HG02642 (cell line): ENCODE measurements at regions not wholly inside any gene's neighbourhood (a gene's known extent, or its start where the extent isn't known, plus 50 kb on each side); places are given as distances from the start of the nearest gene placed in this dataset.
"Not testable (repeated sequence)": the region's sequence is repeated elsewhere in the genome, so short reads cannot be mapped to it uniquely, and the experiment has no call there.

ENCODE experiments used
- ATAC-seq: cut with Tn5 transposase; IDR thresholded peaks from one replicate; pipeline ENCODE4 v1.9.1; 2021; ENCODE audit warnings: mild to moderate bottlenecking; ENCODE audit not compliant: unreplicated experiment, poor library complexity

GRCh38 chr4:29867412-29867811 is 852.8 kb upstream of the PCDH7 start:
- no peak for ATAC-seq

- no peak for ATAC-seq
Measured at GRCh38 chr4:29900336-29900735, 819.8 kb upstream of the PCDH7 start.

DNA sequence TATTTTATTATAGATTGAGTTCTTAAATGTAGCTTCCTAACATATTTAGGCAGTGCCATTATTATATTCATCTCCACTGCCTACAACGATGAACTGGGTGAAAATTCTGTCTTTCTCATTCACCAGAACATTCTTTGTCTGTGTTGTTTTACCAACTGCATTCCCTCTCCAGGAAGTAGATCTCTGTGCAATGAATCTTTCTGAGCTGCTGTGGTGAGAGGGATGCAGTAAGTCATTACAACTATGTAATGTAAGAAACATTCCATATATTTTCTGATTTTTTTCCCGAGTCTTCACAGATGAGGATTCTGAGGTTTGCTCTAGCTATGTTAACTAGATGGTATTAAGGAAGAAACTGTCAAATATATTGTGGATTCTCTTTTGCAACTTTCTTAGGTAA is 811.9 kb upstream of the PCDH7 start:
- no peak for ATAC-seq

- no peak for ATAC-seq
Measured at GRCh38 chr4:29927895-29928294, 792.3 kb upstream of the PCDH7 start.

DNA sequence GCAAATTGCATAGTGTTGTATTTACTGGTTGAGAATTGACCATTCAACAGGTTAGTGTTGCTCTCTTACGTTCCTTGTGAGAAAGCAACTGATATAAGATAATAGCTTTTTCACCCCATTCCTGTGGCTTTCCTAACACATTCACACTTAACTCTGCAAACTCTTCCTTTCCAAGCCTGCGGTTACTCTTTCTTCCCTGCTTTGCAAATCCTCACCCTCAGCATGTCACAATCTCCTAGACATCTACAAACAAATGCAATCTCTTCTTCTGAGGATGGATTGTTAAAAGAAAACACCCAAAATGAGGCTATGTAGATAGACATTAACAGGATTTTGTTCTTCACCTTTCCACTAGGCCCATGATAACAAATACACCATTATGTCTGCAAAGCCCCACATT is 771.7 kb upstream of the PCDH7 start:
- ATAC-seq, result no peak

GRCh38 chr4:29948858-29949257 is 771.3 kb upstream of the PCDH7 start:
- ATAC-seq, result no peak

- ATAC-seq, result no peak
Measured at GRCh38 chr4:29966386-29966785, 753.8 kb upstream of the PCDH7 start.

GRCh38 chr4:29970626-29971025 is 749.5 kb upstream of the PCDH7 start:
- no peak for ATAC-seq

DNA sequence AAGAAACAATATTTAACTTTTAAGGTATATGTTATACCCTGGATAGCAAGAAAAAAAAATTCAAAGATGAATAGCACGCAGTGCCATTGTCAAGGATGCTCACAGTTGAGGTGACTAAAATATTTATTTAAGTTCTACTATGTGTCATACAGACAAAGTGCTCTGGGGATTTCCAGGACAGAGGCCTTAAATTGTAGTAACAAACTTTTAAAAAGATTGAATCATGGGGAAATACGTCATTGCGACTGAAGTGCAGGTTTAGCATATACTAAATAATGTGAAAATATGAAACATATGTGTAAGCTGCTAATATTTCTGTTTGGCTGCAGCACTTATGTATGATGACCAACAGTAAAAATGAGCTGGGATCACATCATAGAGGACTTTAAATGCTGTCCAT is 748.0 kb upstream of the PCDH7 start:
- ATAC-seq, result no peak

GRCh38 chr4:29983890-29984289 is 736.3 kb upstream of the PCDH7 start:
- ATAC-seq, result no peak

DNA sequence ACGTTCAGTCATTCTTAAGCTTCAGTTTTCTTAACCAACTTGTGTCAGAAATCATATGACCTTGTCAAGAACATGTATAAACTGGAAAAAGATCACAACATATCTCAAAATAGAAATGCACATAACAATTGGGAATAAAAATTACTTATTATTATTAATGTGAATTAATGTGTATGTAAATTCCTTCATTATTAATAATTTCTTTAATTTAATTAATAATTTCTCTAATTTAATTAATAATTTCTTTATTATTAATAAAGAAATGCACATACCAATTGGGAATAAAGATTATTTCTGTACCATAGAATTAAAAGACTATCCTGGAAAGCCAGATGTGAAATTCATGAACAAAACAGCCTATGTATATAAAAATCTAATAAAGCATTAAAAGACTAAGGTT is 718.5 kb upstream of the PCDH7 start:
- ATAC-seq, result no peak

- no peak for ATAC-seq
Measured at GRCh38 chr4:30002341-30002740, 717.8 kb upstream of the PCDH7 start.

GRCh38 chr4:30005995-30006394 is 714.2 kb upstream of the PCDH7 start:
- no peak for ATAC-seq

- no peak for ATAC-seq
Measured at GRCh38 chr4:30024526-30024925, 695.6 kb upstream of the PCDH7 start.

DNA sequence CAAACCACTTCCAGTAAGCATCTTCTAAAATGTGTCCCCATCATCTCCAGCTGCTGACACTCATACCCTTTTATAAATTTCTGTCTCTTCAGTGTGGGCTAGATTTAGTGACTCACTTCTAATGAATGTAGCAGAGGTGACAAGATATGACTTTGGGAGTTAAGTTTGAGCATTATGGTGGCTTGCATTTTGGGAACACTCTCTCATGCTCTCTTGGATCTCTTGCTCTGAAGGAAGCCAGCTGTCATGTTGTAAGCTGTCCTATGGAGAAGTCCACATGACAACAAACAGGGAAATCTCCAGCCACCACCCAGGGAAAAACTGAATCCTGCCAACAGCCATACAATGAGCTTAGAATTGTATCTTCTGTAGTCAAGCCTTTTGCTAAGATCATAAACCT is 691.3 kb upstream of the PCDH7 start:
- ATAC-seq, result no peak

DNA sequence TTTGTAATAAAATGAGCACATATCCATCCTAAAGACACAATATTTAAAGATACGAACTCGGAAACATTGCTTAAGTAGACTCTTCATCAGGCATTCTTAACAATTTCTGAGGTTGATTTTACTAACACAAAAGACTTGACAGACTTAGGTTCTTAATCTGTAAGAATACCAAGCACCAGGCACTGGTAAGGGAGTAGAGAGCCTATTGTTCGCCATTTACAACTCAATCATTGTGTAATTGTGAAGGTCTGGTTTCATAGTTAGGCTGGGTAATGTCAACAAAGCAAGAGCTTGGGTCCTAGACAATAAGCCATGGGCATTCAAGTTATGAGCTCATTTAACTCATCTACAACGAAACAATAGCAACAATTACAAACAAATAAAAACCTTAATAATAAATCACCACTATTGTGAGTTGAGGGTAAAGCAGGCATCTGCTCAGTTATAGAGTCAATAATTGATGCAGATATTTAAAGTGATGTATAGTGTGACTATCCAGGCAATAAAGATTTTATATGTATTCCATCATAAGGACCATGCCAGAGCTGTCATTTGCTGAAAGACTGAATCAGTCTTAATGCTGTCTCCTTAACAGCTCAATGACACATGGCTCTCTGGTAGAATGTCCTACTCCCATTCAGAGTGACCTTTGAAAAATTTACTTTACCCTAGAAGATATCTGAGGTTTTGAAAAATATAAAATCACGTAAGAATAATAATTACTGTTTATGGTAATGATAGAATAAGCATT is 664.0 kb upstream of the PCDH7 start:
- no peak for ATAC-seq

DNA sequence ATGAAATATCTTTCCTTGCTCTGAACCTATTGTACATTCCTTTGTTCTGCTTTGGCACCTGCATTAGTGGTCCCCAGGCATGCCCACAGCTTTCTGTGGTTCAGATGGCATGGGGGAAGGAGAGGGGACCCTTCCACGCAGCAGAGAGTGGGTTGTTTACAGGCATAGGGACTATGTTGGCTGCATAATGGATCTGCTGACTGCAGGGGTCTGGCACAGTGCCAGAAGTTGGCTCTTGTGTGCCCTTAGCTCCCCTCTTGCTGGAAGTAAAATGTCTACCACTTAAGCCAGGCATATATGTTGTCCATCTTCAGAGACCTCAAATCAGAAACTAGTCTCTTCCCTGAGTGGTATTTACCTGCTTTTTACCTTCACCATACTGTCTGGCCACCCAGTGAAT is 651.9 kb upstream of the PCDH7 start:
- no peak for ATAC-seq

DNA sequence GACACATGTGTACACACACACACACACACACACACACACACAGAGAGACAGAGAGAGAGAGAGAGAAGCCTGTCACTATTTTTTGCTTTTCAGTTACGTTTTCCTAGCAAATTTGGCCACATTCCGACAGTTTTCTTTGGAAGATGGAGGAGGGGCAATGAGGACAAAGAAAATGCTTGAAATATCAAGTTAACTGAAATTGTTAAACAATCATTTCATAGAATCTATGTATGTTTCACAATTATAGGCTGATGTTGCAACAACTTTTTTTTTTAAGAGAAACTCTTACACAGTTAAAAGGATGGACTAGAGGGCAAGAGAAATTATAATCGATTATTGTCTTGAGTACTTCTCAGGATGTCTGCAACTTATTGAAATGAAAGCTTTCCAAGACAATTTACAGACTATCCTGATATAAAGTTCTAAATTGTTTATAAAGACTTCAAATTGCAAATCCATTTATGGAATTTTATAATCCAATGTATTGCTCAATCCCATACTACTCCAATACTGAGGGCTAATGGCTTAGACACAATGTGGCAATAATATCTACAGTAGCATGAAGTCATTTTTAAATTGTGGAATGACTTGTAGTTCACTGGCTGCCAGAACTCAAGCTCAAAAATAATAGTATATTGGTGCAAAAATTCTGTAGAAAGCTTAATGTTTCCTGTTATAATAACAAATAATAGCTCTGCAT is 647.0 kb upstream of the PCDH7 start:
- ATAC-seq, result no peak

DNA sequence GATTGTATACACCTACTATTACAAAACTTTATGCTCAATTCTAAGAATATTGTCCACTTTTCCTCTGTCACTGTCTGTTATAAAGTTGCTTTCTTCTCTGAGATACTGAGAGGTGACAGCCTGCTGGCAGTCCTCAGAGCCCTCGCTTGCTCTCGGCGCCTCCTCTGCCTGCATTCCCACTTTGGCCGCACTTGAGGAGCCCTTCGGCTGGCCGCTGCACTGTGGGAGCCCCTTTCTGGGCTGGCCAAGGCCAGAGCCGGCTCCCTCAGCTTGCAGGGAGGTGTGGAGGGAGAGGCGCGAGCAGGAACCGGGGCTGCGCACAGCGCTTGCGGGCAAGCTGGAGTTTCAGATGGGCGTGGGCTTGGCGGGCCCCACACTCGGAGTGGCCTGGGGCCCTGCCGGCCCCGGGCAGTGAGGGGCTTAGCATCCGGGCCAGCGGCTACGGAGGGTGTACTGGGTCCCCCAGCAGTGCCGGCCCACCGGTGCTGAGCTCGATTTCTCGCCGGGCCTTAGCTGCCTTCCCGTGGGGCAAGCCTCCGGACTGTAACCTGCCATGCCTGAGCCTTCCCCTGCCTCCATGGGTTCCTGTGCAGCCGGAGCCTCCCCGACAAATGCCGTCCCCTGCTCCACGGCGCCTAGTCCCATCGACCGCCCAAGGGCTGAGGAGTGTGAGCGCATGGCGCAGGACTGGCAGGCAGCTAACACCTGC is 627.6 kb upstream of the PCDH7 start:
- ATAC-seq, result not testable (repeated sequence)

DNA sequence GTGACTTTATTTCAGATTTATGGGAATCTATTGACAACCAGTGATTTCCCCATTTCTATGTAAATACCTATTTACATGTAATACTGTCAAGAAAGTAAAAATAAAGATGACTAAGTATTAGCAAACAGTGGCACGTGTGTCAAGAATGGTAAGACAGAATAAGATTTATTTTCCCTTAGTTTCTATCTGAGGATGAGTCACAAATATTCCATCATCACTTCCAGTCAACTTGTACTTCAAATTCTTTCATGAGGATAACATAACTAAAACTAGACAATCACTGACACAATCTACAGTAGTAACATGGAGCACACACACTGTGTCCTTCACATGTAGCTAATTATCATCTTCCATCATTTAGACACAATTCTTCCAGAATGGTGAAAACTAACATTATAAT is 625.3 kb upstream of the PCDH7 start:
- no peak for ATAC-seq

DNA sequence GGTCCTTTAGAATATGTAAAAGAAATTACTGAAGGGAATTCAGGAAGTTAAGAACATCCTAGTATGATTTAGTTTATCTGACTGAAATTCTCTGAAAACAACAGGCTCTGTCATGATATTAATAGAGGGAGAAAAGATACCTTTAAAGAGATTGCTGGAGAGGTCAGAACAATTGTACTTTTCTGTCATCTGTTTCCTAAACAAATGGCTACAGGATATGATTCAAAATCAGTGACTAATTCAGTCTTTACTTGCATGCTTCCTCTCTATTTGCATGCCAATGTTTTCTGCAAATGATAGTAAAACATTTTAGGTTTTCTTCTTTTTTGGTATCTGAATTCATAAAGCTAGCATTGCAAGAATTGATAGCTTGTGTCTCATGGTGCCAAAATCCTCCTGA is 616.7 kb upstream of the PCDH7 start:
- no peak for ATAC-seq
